HS-27A (cell line): ENCODE measurements at regions not wholly inside any gene's neighbourhood (a gene's known extent, or its start where the extent isn't known, plus 50 kb on each side); places are given as distances from the start of the nearest gene placed in this dataset.

Source experiments
- DNase-seq: peaks from one replicate; pipeline ENCODE4 v3.0.0-alpha.2; 2012; ENCODE audit warnings: low read depth, missing footprints

GRCh38 chr22:49303781-49304461, 523.8 kb downstream of the BRD1 start:
- no peak for DNase-seq

DNA sequence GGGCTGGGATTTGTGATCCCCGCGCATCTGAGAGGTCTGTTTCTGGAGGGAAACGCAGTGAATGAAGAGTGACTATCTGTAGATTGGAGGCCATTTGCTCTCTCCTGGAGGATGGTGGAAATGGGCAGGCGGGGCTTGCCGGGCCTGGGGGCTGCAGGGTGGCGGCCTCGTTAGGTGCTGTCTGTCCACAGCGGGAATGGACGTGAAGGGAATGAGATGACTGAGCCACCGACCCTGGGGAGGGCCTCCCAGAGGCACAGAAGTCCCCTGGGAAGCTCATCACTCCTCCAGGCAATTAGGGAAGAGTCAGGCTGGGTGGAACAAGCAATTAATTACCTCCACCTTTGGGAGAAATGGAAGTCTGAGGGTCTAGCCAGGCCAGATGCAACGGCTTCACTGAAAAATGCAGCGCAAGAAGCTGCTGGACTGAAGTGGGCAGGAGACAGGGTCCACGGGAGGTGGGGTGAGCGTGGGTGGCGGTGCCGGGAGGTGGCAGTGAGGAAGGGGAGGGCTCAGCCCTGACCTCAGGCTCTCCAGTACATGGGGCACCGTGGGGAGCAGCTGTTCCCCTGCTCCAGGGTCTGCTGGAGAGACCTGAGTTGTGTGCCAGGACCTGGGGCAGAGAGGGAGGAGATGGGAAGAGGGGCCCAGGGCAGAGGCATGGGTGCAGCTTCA, 524.5 kb downstream of the BRD1 start:
- DNase-seq: no peak

- DNase-seq: no peak
Measured at GRCh38 chr22:49302530-49302929, 525.1 kb downstream of the BRD1 start.

GRCh38 chr22:49302150-49302460, 525.6 kb downstream of the BRD1 start:
- no peak for DNase-seq

DNA sequence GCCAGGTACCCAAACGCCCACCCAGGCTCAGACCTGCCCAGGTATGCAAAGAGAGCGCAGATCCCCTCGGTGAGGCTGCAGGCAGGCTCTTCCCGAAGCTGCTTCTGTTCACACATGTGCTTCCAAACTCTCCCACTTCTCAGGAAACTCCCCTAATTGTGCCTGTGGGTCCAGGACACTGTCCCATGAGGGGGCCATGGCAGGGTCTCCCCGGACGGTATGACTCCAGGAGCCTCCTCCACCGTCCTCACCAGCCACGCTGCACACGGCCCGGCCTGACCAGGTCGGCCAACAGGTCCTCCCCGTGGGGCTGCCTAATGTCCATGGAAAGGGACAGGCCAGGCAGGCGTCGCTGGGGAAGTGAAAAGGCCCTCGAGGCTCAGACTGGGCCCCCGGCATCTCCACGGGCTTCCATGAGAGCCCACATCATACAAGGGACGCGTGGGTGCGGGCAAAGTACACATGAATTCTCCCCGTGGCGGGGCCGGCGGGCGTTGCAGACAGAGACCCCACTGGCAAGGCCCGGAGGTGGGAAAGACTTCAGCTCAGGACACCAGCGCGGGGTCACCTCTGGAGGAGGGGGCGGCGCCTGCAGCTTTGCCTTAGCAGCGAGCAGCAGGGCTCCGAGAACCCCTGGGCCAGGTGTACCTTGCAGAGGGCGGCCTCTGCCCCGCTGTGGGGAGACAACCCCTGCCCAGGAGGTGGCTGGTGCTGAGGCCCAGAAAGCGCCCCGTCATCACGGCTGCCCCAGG, 526.1 kb downstream of the BRD1 start:
- DNase-seq: no peak

DNA sequence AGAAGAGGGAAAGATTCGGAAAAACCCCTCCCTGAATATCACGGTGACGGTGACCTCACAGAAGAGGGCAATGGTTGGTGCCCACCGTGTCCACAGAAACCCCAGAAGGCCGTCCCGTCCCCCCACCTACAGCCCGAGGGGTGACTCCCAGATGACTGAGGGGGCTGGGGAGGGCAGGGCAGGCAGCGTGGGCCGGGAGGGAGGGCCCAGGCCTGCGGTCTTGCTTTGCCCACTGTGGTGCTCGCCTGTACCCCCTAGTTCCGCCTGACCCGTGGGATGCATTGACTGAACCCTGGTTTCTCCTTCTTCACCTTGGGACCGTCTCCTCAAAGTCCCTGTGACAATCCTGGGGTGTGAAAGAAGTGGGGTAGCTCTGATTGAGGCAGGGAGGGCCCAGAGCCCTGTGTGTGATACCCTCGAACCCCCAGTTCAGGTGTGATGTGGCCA, 526.7 kb downstream of the BRD1 start:
- DNase-seq: no peak

DNA sequence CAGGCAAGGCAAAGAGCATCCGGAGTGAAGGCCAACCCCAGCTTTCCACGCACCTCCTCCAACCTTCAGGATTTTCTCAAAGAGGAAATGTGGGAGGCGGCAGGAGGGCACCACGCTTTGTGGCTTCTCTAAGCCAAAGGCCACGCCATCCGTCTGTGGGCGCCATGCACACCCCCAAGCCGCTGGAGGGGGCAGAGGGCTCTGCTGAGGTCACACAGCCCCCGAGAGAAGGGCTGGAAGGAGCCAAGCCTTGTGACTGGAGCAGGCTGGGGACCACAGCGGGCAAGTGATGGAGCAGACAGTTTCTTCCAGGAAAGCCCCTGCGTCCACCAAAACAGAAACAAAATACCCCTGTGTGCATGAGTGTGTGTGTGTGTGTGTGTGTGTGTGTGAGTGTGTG, 527.4 kb downstream of the BRD1 start:
- DNase-seq: no peak

GRCh38 chr22:49299821-49300231, 527.8 kb downstream of the BRD1 start:
- DNase-seq: no peak

DNA sequence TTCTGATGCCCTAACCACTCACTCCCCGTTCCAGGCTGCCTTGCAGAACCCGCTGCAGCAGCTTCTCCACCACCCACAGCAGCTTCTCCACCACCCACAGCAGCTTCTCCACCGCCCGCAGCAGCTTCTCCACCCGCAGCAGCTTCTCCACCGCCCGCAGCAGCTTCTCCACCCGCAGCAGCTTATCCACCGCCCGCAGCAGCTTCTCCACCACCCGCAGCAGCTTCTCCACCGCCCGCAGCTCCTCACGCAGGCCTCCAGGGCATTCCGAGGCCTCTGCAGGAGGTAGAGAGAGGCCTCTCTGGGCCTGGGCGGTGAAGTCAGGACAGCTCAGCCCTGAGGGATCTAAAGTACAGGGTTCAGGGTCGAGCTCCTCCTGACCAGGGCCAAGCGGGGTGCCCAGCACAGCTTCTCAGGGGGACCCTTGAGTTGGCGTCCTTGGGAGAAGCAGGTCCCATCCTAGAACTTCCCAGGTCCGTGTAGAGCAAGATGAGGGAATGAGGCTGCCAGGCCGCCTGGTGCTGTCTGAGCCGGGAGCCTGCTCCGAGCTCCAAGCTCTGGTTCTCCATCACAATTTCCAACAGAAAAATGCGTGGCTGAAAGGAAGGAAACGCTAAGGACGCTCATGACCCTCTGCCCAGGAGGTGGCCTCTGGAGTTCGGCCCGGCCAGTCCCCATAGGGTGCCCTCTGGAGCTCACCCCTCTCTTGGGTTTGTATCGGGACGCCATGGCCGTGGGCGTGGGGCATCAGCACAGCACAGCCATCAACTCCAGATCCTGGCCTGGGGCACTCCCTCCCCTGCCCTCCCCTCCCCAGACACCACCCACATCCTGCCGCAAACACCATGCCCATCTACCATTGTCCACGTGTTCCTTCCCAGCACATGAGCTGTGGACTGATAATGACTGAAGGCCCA, 528.6 kb downstream of the BRD1 start:
- no peak for DNase-seq

DNA sequence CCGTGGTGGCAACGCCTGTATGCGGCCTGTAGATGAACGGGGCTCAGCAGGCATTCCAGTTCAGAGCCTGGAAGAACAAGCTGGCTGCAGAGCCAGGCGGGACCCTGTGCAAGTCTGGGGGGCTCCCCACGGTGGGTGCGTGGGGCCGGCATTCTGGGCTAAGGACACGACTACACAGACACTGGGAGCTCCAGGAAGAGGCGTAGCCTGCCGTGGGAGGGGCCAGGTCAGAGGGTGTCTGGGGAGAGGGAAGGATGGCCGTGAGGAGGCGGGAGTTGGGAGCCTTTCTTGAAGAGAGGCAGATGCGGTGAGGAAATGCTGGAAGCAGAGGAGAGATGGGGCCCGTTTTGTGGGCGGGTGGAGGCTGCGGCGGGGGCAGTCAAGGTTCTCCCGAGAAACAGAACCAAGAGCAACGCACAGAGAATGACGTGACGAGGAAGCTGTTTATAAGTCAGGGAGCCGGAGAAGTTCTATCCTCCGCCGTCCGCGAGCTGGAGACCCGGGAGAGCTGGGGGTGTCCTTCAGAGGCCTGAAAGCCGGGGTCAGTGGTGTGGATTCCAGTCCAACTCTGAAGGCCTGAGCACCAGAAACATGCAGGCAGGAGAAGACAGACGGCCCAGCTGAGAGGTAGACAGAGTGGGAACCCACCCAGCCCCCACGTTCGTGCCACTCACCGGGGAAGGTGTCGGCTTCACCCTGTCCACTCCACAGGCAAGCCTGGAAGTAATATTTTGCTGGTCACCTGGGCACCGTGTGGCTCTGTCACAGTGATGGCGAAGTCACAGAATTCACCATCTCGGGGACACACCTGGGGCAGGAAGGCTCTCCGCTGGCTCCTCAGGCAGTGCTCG, 529.6 kb downstream of the BRD1 start:
- DNase-seq: no peak

DNA sequence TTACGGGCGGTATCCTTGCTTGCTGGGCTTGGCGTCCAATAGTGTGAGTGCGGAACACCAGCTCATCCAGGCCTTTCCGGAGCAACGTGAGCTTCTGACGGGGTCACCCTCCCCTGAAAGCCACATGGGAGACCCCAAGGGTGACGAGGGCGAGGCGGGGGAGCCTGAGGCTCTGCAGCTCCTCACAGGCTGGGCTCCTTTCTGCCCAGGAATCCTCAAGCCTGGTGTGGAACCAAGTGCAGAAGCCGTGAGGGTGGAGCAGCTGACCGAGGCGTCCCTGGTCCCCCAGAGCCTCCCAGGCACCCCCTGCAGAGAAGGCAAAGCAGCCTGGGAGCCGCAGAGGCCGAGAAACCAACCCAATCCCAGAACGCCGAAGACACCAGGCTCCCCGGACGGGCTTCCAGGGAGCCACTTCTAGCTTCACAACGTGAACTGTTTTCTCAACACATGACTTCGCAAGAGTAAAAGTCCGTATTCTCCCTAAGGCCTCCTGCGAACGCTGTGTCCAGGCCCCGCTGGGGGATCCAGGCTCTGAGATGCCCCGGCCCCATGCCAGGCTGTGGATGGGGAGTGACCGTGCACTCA, 530.3 kb downstream of the BRD1 start:
- no peak for DNase-seq

DNA sequence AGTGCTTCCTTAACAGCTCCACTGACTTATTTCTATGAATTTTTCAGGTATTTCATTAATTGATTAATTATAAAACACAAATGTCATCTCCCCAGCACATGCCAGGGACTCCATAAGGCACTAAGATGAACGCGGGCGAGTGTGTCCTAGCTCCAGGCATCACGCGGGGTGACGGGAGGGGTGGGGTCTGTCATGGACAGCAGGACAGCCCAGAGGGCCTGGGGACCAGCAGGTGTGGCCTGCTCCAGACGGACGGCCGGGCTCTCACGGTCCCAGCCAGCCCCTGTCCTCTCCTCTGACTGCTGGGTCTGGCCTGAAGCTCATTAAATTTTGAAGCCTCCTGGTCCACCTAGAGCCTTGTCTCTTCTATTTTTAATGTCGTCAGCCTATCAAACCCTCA, 531.1 kb downstream of the BRD1 start:
- DNase-seq: no peak

- DNase-seq: no peak
Measured at GRCh38 chr22:49295851-49296560, 531.7 kb downstream of the BRD1 start.

DNA sequence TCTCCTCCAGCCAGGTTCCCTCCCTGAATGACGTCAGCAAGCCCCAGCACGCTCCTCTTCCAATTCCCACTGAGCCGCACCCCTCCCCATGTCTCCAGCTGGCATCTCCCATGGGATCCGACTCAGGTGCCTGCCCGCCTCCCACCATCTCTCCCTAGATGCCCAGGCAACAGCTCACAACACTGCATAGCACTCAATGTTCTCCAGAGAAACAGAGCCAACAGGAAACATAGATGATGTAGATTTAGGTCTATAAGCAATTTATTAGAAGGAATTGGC, 532.3 kb downstream of the BRD1 start:
- DNase-seq: no peak

DNA sequence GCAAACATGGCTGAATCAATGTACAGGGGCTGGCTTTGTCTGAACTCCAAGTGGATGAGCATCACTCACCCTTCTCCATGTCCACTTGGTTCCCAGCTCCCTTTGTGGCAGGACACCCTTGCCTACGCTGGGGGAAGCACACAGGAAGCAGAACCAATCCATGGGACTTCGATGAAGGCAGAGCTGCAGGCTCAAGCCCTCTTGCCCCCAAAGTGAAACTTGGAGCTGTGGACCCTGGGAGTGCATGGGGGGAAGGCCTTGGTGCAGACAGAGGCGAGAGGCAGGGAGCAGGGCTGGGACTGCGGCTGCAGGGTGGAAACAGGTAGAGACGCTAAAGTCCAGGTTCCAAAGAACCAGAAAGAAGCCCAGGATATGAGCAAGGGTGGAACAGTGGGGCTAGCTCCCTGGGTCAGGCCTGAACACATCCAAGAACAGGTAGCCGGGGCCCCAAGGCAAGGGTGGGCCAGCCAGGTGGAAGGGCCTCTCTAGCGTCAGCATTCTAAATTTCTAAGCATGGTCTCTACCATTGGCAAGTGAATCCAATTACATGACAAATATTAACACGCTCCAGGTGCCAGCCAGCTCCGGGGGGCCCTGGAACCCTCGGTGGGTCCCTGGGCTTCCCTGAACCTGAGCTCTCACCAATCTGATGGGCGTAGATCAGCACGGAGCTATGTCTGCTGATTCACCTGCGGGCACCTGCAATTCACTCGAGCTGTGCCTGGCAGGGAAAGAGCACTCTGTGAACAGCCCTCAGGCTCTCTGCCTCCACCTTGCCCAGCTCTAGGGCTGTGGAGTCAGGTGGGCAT, 532.8 kb downstream of the BRD1 start:
- no peak for DNase-seq

- DNase-seq: no peak
Measured at GRCh38 chr22:49292909-49293308, 534.8 kb downstream of the BRD1 start.

- no peak for DNase-seq
Measured at GRCh38 chr22:49291781-49292180, 535.9 kb downstream of the BRD1 start.

DNA sequence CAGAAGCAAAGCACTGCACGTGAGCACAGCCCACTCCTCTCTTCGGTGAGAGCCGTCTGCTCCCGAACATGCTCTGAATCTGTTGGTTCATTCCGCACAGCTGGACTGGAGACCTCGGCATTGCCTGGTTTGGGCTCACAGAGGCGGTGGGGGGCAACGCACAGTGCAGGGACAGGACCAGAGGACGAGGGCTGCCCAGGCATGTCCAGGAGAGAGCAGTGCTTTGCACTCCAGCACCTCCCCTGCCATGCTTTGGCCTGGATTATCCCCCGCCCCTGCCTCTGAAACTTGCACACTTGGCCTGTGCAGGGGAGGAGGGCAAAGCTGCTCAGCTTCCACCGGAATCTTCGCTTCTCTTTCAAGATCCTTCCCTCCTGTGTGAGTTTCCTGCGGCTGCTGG, 536.5 kb downstream of the BRD1 start:
- no peak for DNase-seq

GRCh38 chr22:49290711-49291110, 537.0 kb downstream of the BRD1 start:
- DNase-seq: no peak
